Smooth muscle cell (in vitro differentiated cells): ENCODE measurements at regions not wholly inside any gene's neighbourhood (a gene's known extent, or its start where the extent isn't known, plus 50 kb on each side); places are given as distances from the start of the nearest gene placed in this dataset.

Experiments used
- DNase-seq: peaks from one replicate; lab custom pipeline; 2025; ENCODE audit not compliant: unreplicated experiment; lab: John Stamatoyannopoulos, UW
- H2AFZ ChIP-seq: fragments of 200-600 bp; sonication (generic); 2 replicates; pipeline ENCODE4 v1.6.0; 2016; ENCODE audit warnings: antibody characterized with exemption, low read depth, mild to moderate bottlenecking
- H3F3A ChIP-seq: fragments of 200-600 bp; sonication (generic); 2 replicates; pipeline ENCODE4 v1.6.0; 2017; ENCODE audit warnings: antibody characterized with exemption, low read depth
- H3K27ac ChIP-seq: fragments of 200-600 bp; sonication (generic); 2 replicates; pipeline ENCODE4 v1.5.1; 2016; ENCODE audit warnings: low read depth, mild to moderate bottlenecking
- H3K27me3 ChIP-seq: fragments of 200-600 bp; sonication (generic); 2 replicates; pipeline ENCODE4 v1.6.1; 2016; ENCODE audit warnings: low read depth, mild to moderate bottlenecking
- H3K36me3 ChIP-seq: fragments of 200-600 bp; sonication (generic); 2 replicates; pipeline ENCODE4 v1.5.1; 2016; ENCODE audit warnings: low read depth
- H3K4me1 ChIP-seq: fragments of 200-600 bp; sonication (generic); 2 replicates; pipeline ENCODE4 v1.5.1; 2016; ENCODE audit warnings: low read depth
- H3K4me2 ChIP-seq: fragments of 200-600 bp; sonication (generic); 2 replicates; pipeline ENCODE4 v1.6.0; 2016; ENCODE audit warnings: mild to moderate bottlenecking
- H3K4me3 ChIP-seq: fragments of 200-600 bp; sonication (generic); 2 replicates; pipeline ENCODE4 v1.5.1; 2016; ENCODE audit warnings: mild to moderate bottlenecking
- H3K79me2 ChIP-seq: fragments of 200-600 bp; sonication (generic); 2 replicates; pipeline ENCODE4 v1.6.0; 2016; ENCODE audit warnings: low read depth, mild to moderate bottlenecking
- H3K9ac ChIP-seq: fragments of 200-600 bp; sonication (generic); 2 replicates; pipeline ENCODE4 v1.6.0; 2016; ENCODE audit warnings: low read depth
- H3K9me3 ChIP-seq: fragments of 200-600 bp; sonication (generic); replicated peaks from 2 replicates; pipeline ENCODE4 v1.5.1; 2016; ENCODE audit warnings: low read depth
- H4K20me1 ChIP-seq: fragments of 200-600 bp; sonication (generic); 2 replicates; pipeline ENCODE4 v1.6.0; 2016; ENCODE audit warnings: low read depth
- WGBS: methylation state at CpG from one replicate; pipeline ENCODE4 v1.1.7; 2016; ENCODE audit warnings: low lambda C conversion rate; 5-methylcytosine and 5-hydroxymethylcytosine counted together
- TF ChIP-seq, protein P1 (sequence below): fragments of 200-600 bp; sonication (generic); IDR thresholded peaks from 2 replicates; pipeline ENCODE4 v1.5.1; 2017; ENCODE audit warnings: borderline replicate concordance, mild to moderate bottlenecking, antibody characterized with exemption; ENCODE audit not compliant: insufficient read depth, poor library complexity, severe bottlenecking

DNA sequence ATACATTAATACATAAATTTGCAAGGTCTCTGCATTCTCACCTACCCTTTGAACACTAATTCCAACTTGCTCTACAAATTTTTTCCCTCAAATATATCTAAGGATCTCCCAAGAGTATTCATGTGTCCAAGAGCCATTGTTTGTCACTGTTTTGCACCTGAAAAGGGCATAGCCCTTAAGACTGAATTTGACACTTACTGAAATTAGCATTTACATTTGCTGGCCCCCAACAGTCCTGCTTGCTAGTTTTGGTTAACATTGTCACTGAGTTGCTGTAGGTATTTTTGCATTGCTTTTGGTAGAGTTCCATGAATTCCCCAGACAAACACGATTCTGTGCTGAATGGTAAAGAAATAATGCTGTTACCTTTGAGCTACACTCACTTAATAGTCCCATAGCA, 57.3 kb downstream of the KCNA4 start:
- 23% methylated on average over 1 of the region's 1 CpG for WGBS

GRCh38 chr11:29957431-29957830, 59.4 kb downstream of the KCNA4 start:
- no peak for DNase-seq
- Histone ChIP-seq H3F3A (no peaks in the 10 kb centered on the region), H2AFZ (no peak overlapping the region), H3K36me3 (no peaks in the 10 kb centered on the region), H3K9ac (no peak overlapping the region), H3K4me2 (no peak overlapping the region), H3K27ac (no peak overlapping the region), H3K79me2 (no peaks in the 10 kb centered on the region), H4K20me1 (no peaks in the 10 kb centered on the region), H3K4me3 (no peak overlapping the region), H3K4me1 (no peaks in the 10 kb centered on the region), H3K27me3 (no peaks in the 10 kb centered on the region), H3K9me3 (no peaks in the 10 kb centered on the region)
- TF ChIP-seq, protein P1, sequence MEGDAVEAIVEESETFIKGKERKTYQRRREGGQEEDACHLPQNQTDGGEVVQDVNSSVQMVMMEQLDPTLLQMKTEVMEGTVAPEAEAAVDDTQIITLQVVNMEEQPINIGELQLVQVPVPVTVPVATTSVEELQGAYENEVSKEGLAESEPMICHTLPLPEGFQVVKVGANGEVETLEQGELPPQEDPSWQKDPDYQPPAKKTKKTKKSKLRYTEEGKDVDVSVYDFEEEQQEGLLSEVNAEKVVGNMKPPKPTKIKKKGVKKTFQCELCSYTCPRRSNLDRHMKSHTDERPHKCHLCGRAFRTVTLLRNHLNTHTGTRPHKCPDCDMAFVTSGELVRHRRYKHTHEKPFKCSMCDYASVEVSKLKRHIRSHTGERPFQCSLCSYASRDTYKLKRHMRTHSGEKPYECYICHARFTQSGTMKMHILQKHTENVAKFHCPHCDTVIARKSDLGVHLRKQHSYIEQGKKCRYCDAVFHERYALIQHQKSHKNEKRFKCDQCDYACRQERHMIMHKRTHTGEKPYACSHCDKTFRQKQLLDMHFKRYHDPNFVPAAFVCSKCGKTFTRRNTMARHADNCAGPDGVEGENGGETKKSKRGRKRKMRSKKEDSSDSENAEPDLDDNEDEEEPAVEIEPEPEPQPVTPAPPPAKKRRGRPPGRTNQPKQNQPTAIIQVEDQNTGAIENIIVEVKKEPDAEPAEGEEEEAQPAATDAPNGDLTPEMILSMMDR: no peak
- WGBS: 17% methylated on average over 4 of the region's 4 CpGs

More for the DNA sequence above, 57.3 kb downstream of the KCNA4 start:
- DNase-seq: no peak
- Histone ChIP-seq H3K36me3 (no peaks in the 10 kb centered on the region), H3K27me3 (no peaks in the 10 kb centered on the region), H3K27ac (no peak overlapping the region), H4K20me1 (no peaks in the 10 kb centered on the region), H3F3A (no peaks in the 10 kb centered on the region), H3K4me1 (no peaks in the 10 kb centered on the region), H3K4me3 (no peak overlapping the region), H3K9me3 (no peaks in the 10 kb centered on the region), H3K4me2 (no peak overlapping the region), H2AFZ (no peak overlapping the region), H3K79me2 (no peaks in the 10 kb centered on the region), H3K9ac (no peak overlapping the region)
- TF ChIP-seq, protein P1: no peak

DNA sequence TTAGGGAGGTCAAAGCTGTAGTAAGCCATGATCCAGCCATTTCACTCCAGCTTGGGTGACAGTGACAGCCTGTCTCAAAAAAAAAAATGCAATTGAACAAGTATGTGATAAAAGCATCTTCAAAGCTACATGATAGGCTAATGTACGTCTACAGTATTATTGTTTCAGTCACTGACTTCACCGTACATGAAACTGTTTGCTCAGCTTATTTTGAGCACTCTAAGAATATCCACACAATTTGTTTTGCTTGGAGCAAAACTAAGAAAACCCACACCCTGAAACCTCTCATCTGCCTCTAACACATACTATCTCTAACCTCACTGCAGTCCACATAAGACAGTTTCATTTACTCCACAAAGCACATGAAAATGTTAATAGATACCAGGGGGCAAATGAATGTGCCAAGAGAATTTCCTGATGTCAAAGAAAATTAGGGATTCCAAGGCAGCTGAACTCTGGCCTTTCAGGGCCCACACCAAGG, 60.7 kb downstream of the KCNA4 start:
- Histone ChIP-seq H3K27ac (no peak overlapping the region), H3K79me2 (no peaks in the 10 kb centered on the region), H3K27me3 (no peaks in the 10 kb centered on the region), H3K4me3 (no peak overlapping the region), H3K4me1 (no peaks in the 10 kb centered on the region), H4K20me1 (no peaks in the 10 kb centered on the region), H3K9me3 (no peaks in the 10 kb centered on the region), H3K4me2 (no peak overlapping the region), H3K9ac (no peak overlapping the region), H3K36me3 (no peaks in the 10 kb centered on the region), H3F3A (no peaks in the 10 kb centered on the region), H2AFZ (no peak overlapping the region)
- TF ChIP-seq, protein P1: no peak
- WGBS: 78% methylated on average over 2 of the region's 2 CpGs
- DNase-seq: no peak

GRCh38 chr11:29943347-29943746, 73.5 kb downstream of the KCNA4 start:
- Histone ChIP-seq H3K79me2 (no peaks in the 10 kb centered on the region), H3K9ac (no peak overlapping the region), H3K27ac (no peak overlapping the region), H3K36me3 (no peaks in the 10 kb centered on the region), H3F3A (no peaks in the 10 kb centered on the region), H3K4me3 (no peak overlapping the region), H3K4me2 (no peak overlapping the region), H3K9me3 (no peaks in the 10 kb centered on the region), H3K27me3 (no peaks in the 10 kb centered on the region), H3K4me1 (no peaks in the 10 kb centered on the region), H4K20me1 (no peaks in the 10 kb centered on the region), H2AFZ (no peak overlapping the region)
- DNase-seq: no peak
- TF ChIP-seq, protein P1: no peak
